Tibial artery (tissue), 4 donors: ENCODE measurements at regions not wholly inside any gene's neighbourhood (a gene's known extent, or its start where the extent isn't known, plus 50 kb on each side); places are given as distances from the start of the nearest gene placed in this dataset.

ENCODE experiments used
- DNase-seq, 2 donors: peaks; one replicate each; pipeline ENCODE4 v3.0.0-alpha.2; 2019
- H3K27ac ChIP-seq, 2 donors: fragments of 200-600 bp; sonication (generic) in 1 of 2; 1 replicate in 1 of 2; 2 replicates in 1 of 2; pipeline ENCODE4 v1.5.1; 2018 to 2019; ENCODE audit warnings: mild to moderate bottlenecking in 1 of 2
- H3K27me3 ChIP-seq, 2 donors: fragments of 200-600 bp; sonication (generic) in 1 of 2; one replicate each; pipeline versions ENCODE4 v1.5.1 to v1.6.0; 2016 to 2019
- H3K36me3 ChIP-seq, 3 donors: fragments of 200-600 bp; sonication (generic) in 2 of 3; one replicate each; pipeline ENCODE4 v1.5.1; 2016 to 2019; ENCODE audit warnings: mild to moderate bottlenecking in 2 of 3
- H3K4me1 ChIP-seq, 4 donors: fragments of 200-600 bp; sonication (generic) in 2 of 4; 1 replicate in 3 of 4; 2 replicates in 1 of 4; pipeline ENCODE4 v1.5.1; 2016 to 2019
- H3K4me3 ChIP-seq, 2 donors: fragments of 200-600 bp; sonication (generic) in 1 of 2; 1 replicate in 1 of 2; 2 replicates in 1 of 2; pipeline ENCODE4 v1.5.1; 2018 to 2019; ENCODE audit warnings: mild to moderate bottlenecking in 2 of 2
- H3K9me3 ChIP-seq, 3 donors: fragments of 200-600 bp; sonication (generic) in 1 of 3; one replicate each; pipeline ENCODE4 v1.5.1; 2016 to 2019
- CTCF ChIP-seq, 2 experiments: fragments of 200-600 bp in 1 of 2; fragments of 450-650 bp in 1 of 2; IDR thresholded peaks; one replicate each; pipeline ENCODE4 v1.5.1; 2017 to 2019; ENCODE audit warnings: antibody characterized with exemption in 2 of 2, mild to moderate bottlenecking in 1 of 2, moderate library complexity in 1 of 2
- intact Hi-C: fragments of 100-400 bp; cut with DNase I; formaldehyde crosslinking; loops from one replicate; pipeline ENCODE4 v1.15.0; 2023; ENCODE audit warnings: low total_unique reads

GRCh38 chr6:6916598-6916997 lies 191.2 kb upstream of the RREB1 start:
- Histone ChIP-seq H3K4me3 (no peak overlapping the region), H3K27me3 (peaks cover 0 to 4% of the 10 kb centered on the region in 2 donors), H3K9me3 (no peaks in the 10 kb centered on the region), H3K4me1 (peaks cover 0 to 14% (median 4%) of the 10 kb centered on the region in 4 donors), H3K36me3 (no peaks in the 10 kb centered on the region), H3K27ac (no peak overlapping the region)
- no peak for DNase-seq
- TF ChIP-seq CTCF (IDR thresholded peaks at IDR 0.05): no peak
- intact Hi-C loops: no loop called here

DNA sequence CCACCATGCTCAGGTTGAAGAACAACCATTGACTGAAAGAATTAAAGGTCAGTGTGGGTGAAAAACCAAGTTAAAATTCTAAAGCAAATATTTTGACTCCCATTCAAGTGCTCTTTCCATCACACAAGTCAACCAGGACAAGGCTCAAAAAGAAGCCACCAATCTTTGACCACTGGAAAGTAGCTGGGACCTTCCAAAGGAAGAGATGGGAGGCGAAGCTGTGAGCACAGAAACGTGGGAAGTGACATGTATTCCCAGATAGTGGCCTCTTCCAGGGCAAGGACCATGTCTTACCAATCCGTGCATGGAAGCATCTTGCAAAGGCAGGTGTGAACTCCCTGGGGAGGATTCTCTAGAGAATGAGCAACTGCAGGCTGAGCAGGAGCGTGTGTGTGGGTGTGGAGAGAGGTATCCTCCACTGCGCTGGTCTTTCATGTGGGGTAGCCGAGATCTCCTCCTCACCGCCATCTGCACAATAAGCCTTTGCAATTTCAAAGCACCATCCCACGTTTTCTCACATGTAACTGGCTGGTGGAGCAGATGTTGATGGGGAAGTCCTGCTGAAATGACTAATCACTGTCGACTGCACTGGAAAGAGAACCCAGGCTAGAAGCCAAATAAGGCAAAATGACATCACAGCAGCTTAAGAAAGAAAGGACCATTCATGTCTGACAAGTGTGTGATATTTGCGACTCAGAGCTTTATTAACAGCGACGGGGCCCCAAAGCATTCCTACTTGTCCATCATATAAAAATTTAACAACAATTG lies 189.4 kb upstream of the RREB1 start:
- intact Hi-C loops: no loop called here
- no peaks in the 10 kb centered on the region for H3K36me3 ChIP-seq
- no peak for DNase-seq

GRCh38 chr6:6919173-6919572 lies 188.6 kb upstream of the RREB1 start:
- peaks cover 0 to 14% (median 4%) of the 10 kb centered on the region in 4 donors for H3K4me1 ChIP-seq
- DNase-seq: no peak
- H3K27me3 ChIP-seq: no peaks in the 10 kb centered on the region
- H3K36me3 ChIP-seq: no peaks in the 10 kb centered on the region
- no peak for TF ChIP-seq CTCF (IDR thresholded peaks at IDR 0.05)
- H3K4me3 ChIP-seq: no peak overlapping the region
- H3K9me3 ChIP-seq: no peaks in the 10 kb centered on the region
- no peak overlapping the region for H3K27ac ChIP-seq
- intact Hi-C loops: no loop called here

More for the DNA sequence above, 189.4 kb upstream of the RREB1 start:
- no peaks in the 10 kb centered on the region for H3K27me3 ChIP-seq
- H3K9me3 ChIP-seq: no peaks in the 10 kb centered on the region
- H3K27ac ChIP-seq: no peak overlapping the region
- TF ChIP-seq CTCF (IDR thresholded peaks at IDR 0.05): no peak
- peaks cover 0 to 14% (median 4%) of the 10 kb centered on the region in 4 donors for H3K4me1 ChIP-seq
- H3K4me3 ChIP-seq: no peak overlapping the region

DNA sequence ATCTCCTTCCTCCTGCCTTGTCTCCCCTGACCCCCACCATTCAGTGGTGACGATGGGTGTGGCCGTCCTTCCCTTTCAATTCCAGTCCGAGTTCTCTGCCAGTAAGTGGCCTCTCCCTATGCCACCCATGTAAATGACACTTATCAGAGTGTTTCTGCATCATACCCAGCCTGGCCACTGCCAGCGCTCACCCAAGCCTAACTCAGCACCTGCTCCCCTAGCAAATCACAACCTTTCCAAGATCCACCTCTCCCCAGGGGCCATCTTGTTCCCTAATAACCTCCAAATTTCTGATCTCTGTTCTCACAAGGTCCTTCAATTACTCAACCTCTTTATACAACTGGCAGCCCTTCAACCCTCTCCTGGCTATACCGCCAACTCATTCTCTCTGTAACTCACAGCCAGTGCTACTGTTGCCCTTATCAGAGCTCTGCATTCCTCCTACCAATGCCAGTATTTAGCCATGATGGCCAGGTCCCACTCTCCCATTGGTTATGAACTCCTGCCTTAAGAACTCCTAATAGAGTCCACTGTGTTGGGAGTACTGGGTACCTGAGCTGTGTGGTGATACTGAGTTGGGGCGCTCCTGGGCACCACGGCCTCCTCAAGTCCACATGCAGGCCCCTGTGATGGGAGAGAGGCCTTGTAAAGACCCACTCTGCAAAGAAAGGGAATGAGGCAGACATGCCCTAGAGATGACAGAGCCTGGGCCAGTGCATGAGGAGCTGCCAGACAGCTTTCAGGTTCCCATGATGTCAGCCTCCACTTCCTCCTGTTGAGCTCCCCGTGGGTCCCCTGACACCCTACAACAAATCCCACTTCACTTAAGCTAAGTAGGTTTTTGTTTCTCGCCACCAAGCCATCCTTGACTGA lies 187.4 kb upstream of the RREB1 start:
- H3K36me3 ChIP-seq: no peaks in the 10 kb centered on the region
- TF ChIP-seq CTCF (IDR thresholded peaks at IDR 0.05): no peak
- no peak overlapping the region for H3K4me3 ChIP-seq
- no peak for DNase-seq
- peaks cover 0 to 14% (median 4%) of the 10 kb centered on the region in 4 donors for H3K4me1 ChIP-seq
- intact Hi-C loops: no loop called here
- H3K9me3 ChIP-seq: no peaks in the 10 kb centered on the region
- H3K27me3 ChIP-seq: no peaks in the 10 kb centered on the region
- no peak overlapping the region for H3K27ac ChIP-seq

DNA sequence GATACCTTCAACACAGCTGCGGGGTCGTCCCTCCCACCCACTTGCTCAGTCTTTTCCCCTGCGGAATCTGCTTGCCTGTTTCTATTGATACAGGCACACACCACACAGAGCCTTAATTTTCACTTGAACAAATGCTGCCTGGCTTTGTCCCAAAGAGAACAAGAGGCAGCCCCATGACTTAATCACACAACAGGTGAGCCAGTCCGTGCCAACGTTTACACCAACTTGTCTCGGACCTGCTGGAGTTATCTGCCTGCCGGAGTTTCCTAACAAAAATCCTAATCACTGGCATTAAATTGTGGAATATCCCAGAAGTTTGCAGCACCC lies 186.8 kb upstream of the RREB1 start:
- TF ChIP-seq CTCF (IDR thresholded peaks at IDR 0.05): no peak

More for the DNA sequence above, 186.8 kb upstream of the RREB1 start:
- DNase-seq: no peak
- no peak overlapping the region for H3K27ac ChIP-seq
- H3K27me3 ChIP-seq: no peaks in the 10 kb centered on the region
- peaks cover 0 to 9% (median 1%) of the 10 kb centered on the region in 4 donors for H3K4me1 ChIP-seq
- no peaks in the 10 kb centered on the region for H3K9me3 ChIP-seq
- H3K4me3 ChIP-seq: no peak overlapping the region
- H3K36me3 ChIP-seq: no peaks in the 10 kb centered on the region
- intact Hi-C loops: no loop called here
